ENCODE measurements at regions not wholly inside any gene's neighbourhood (a gene's known extent, or its start where the extent isn't known, plus 50 kb on each side); places are given as distances from the start of the nearest gene placed in this dataset.

DNA sequence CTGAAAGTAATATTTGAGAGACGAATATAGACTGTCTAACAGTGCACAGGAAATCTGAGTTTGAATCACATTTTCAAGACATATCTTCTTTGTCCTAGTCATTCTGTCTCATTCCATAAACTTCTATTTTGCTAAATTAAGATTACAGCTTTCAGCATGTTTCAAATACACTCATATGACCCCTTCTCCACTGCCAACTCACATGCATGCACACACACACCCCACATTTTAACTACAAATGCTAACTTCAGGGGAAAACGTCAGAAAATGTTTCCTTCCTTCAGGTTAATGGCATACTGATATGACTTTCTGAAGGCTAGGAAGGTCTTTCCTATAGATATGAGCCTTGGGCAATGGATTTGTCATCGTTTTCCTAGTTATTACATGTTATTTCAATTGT lies 373.7 kb downstream of the RBM43 start:
- DNase-seq: no peak

GRCh38 chr2:150885774-150886386 lies 375.8 kb downstream of the RBM43 start:
- DNase-seq: no peak

DNA sequence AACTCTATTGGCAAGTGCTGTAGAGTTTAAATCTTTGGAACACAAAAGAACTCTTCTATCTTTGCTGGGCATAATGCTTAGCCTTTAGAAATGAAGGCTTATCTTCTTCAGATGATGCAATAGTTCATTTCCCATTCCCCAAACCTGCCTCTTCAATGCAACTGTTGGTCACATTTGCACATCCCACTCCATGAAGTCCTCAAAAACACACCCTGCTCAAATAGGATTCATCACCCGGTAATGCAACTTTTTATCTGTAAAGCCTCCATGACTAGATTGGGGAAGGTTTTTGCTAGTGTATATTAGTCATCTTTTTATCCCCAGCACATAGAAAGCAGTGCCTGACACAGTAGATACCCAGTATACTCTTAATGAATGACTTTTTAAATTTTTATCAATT lies 376.4 kb downstream of the RBM43 start:
- no peak for DNase-seq

GRCh38 chr2:150883613-150883895 lies 378.1 kb downstream of the RBM43 start:
- no peak for DNase-seq

DNA sequence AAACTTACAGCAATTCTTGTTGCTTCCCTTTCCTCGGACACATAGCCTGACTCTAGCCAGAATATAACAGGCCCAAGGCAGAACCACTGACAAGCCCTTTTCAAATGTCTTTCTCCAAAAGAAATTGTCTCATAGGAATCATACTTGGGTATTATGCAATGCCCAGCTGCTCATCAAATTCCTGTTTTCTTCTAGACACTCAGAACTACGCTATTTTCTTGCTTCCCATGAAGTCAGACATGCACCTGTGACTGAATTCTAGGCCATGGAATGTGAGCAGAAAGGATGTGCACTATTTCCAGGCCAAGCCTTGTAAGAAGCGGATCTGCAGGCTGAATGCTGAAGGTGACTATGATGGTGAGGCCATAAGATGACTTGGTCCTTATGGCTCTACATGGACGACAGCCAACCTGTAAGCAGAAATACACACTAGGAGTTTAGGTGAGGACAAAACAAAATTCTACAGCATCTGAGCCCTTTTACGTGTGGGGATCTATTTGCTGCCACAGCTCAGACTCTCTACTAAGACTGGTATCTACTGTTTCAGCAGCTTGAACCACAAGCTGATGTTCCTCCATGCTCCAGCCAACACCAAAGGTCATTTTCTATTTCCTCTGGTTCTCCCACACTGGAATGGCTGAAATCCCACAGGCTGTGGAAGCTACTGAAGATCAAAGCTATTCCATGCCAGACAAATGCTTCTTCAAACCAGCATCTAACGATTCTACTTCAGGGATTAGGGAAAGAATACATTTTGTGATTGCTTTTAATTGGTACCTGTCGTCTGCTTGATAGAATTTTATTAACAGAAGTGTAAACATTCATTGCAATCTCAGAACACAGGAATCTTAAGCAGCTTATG lies 378.7 kb downstream of the RBM43 start:
- DNase-seq: no peak

- DNase-seq: no peak
Measured at GRCh38 chr2:150880986-150881385, 380.7 kb downstream of the RBM43 start.

GRCh38 chr2:150878356-150878755 lies 383.3 kb downstream of the RBM43 start:
- DNase-seq: no peak

GRCh38 chr2:150876251-150876950 lies 385.3 kb downstream of the RBM43 start:
- DNase-seq: no peak

- DNase-seq: no peak
Measured at GRCh38 chr2:150873396-150873772, 385.9 kb upstream of the RND3 start.

DNA sequence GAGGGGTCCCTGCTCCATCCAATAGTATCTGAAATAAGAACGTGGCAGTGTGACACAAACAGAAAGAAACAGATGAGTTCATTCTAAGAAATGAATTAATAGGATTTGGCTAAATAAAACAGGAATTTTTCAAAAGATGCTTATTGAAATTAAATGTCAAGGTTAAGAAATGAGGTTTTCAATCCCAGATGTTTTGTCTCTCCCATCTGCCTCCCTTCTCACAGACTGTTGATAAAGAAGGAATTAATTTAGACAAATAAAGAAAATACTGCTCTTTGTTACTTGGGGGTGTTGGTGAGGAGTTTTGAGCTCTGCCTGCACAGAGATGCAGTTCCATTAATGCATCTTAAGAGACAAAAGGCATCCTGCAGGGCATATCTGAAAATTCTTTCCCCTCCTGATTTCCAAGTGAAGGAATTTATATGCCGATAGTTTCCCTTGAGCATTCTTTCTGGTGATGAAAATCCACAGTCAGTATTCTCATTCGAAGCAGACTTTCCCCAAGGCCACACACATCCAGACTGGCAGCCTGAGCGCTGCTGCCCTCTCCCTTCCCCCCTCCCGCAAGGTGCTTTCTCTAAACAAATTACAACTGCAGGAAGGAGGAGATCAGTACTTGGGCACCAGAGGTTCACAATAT lies 385.4 kb upstream of the RND3 start:
- DNase-seq: no peak

DNA sequence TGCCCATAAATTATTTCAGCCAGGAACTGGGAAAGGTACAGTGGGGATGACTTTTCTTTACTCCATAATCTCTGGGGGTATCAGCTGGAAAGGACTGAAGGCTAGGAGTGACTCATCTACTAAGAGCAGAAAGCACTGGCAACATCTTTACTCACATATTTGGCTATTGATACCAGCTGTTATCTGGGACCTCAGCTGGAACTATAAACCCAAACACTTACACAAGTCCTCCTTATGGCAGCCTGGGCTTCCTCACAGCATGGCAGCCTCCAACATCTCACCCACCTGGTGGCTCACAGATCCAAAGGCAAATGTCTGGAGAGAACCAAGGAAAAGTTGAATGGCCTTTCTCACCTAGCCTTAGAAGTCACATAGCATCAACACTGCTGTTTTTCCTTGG lies 379.0 kb upstream of the RND3 start:
- no peak for DNase-seq

DNA sequence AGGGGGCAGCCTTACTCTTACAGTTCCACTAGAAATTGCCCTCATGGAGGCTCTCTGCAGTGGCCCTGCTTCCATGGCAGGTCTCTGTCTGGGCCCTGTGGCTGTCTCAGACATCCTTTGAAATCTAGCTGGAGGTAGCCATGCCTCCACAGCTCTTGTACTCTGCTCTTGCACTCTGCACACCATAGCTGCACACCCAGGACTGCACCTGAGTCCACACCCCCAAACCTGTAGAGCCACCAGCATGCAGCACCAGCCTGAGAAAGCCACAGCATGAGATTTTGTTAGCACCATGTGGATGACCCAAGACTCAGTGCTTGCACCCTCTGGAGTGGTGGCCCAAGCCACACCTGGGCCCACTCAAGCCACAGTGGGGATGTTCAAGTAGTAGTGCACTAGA lies 376.2 kb upstream of the RND3 start:
- no peak for DNase-seq

- no peak for DNase-seq
Measured at GRCh38 chr2:150860301-150860700, 372.8 kb upstream of the RND3 start.

- no peak for DNase-seq
Measured at GRCh38 chr2:150859877-150860276, 372.4 kb upstream of the RND3 start.

GRCh38 chr2:150859162-150859561 lies 371.7 kb upstream of the RND3 start:
- no peak for DNase-seq

GRCh38 chr2:150858382-150858781 lies 370.9 kb upstream of the RND3 start:
- DNase-seq: no peak

- DNase-seq: no peak
Measured at GRCh38 chr2:150856596-150857281, 369.3 kb upstream of the RND3 start.

DNA sequence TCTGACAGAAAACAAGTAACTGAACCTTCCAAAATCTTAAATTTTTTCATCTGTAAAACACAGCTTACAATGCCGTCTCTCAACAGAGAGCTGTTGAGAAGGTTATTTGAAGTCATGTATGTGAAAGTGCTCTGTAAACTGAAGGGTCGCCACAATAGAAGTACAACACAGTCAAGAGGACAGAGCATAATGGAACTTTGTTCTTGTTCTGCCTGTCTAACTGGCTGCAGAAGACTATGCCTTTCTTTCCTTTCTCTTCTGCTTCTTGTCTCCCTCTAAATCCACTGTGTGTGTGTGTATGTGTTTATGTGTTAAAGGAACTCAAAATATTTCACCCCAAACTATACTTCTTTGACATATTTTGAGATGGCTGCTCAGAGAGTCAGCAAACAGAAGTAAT lies 365.8 kb upstream of the RND3 start:
- DNase-seq: no peak

DNA sequence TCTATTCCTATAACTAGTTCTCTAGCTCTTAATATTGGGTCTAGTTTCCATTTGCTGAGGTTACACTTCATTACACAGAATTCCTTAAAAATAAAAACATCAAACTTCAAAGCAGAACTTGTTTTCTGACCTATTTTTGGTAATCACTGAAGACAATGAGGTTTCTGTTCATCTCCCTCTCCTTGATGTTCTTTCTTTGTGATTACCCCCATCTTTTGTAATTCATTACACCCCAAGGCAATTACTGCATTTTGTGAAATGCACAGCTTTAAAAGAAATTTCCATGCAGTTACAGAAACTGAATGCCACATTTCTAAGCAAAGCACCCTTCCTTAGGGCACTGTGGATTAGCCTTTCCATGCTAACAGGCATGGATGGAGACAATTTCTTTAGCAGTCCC lies 363.2 kb upstream of the RND3 start:
- DNase-seq: no peak

- DNase-seq: no peak
Measured at GRCh38 chr2:150847578-150847977, 360.1 kb upstream of the RND3 start.

- no peak for DNase-seq
Measured at GRCh38 chr2:150846691-150847090, 359.2 kb upstream of the RND3 start.

DNA sequence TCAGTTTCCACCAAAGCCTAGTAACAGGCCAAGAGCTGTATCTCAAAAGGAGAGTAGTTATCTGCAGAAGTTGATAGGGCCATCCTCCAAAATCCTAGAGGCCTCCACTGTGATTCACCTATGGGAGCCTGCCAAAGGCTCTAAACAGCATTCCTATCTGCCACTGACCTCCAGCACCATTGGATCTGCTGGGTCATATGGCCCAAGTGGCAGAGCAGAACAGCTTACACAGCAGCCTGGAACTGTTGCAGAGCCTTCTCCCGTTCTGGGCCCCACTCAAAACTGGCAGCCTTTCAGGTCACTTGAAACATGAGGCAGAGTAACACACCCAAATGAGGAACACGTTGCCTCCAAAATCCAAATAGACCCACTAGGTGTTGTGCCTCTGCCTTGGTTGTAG lies 345.2 kb upstream of the RND3 start:
- DNase-seq: no peak

DNA sequence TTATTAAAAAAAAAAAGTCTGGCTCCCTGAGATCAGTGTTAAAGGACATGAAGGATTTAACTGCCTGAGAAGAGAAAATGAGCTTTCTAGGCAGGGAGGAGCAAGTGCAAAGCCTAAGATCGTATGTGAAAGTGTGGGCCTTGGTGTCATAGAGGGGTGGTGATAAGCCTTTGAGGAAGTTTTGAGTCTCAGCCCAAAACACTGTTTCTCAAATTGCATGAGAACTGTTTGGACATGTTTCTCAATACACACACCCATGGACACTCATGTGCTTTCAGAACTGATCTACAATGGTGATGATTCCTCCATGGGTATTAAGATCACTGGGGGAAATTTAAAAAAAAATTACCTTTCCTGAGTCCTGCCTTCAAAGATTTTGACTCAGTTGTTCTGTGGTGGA lies 336.7 kb upstream of the RND3 start:
- DNase-seq: no peak
